Liver (tissue), 3 donors: ENCODE measurements at regions not wholly inside any gene's neighbourhood (a gene's known extent, or its start where the extent isn't known, plus 50 kb on each side); places are given as distances from the start of the nearest gene placed in this dataset.

Source experiments
- EGR1 ChIP-seq, 2 donors: IDR thresholded peaks; 2 replicates each; pipeline ENCODE4 v1.6.1; 2016 to 2018; ENCODE audit warnings: antibody characterized with exemption in 2 of 2, low read depth in 2 of 2
- TAF1 ChIP-seq: conservative IDR thresholded peaks from 2 replicates; pipeline ENCODE4 v1.6.1; 2016; ENCODE audit warnings: antibody characterized with exemption, mild to moderate bottlenecking
- TF ChIP-seq, protein P1 (sequence below): fragments of 150-350 bp; IDR thresholded peaks from 2 replicates; pipeline ENCODE4 v1.5.1; 2017; ENCODE audit warnings: improper control_type of control experiment, low read depth, low read length; ENCODE audit not compliant: missing input control
- TF ChIP-seq, protein P2 (sequence below): IDR thresholded peaks from 2 replicates; pipeline ENCODE4 v1.6.1; 2016; ENCODE audit warnings: antibody characterized with exemption, mild to moderate bottlenecking
- donor health status: healthy.
- donor health status: healthy.

DNA sequence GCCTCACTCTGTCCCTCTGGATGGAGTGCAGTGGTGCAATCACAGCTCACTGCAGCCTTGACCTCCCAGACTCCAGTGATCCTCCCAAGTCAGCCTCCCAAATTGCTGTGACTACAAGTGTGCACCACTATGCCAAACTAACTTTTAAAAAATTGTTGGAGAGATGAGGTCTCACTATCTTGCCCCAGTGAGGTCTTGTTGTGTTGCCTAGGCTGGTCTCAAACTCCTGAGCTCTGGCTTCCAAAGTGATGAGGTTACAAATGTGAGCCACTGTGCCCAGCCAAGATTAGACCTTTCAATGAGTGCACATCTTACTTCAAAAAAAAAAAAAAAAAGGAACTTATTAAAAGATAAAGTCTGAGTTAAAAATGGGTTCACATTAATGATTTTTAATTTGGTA is 1838.1 kb upstream of the DEFB115 start:
- TF ChIP-seq, protein P1, sequence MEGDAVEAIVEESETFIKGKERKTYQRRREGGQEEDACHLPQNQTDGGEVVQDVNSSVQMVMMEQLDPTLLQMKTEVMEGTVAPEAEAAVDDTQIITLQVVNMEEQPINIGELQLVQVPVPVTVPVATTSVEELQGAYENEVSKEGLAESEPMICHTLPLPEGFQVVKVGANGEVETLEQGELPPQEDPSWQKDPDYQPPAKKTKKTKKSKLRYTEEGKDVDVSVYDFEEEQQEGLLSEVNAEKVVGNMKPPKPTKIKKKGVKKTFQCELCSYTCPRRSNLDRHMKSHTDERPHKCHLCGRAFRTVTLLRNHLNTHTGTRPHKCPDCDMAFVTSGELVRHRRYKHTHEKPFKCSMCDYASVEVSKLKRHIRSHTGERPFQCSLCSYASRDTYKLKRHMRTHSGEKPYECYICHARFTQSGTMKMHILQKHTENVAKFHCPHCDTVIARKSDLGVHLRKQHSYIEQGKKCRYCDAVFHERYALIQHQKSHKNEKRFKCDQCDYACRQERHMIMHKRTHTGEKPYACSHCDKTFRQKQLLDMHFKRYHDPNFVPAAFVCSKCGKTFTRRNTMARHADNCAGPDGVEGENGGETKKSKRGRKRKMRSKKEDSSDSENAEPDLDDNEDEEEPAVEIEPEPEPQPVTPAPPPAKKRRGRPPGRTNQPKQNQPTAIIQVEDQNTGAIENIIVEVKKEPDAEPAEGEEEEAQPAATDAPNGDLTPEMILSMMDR: no peak
- TF ChIP-seq EGR1 (IDR thresholded peaks at IDR 0.05; ENCODE audit: low read depth in 2 of 2): no peak
- TF ChIP-seq, protein P2, sequence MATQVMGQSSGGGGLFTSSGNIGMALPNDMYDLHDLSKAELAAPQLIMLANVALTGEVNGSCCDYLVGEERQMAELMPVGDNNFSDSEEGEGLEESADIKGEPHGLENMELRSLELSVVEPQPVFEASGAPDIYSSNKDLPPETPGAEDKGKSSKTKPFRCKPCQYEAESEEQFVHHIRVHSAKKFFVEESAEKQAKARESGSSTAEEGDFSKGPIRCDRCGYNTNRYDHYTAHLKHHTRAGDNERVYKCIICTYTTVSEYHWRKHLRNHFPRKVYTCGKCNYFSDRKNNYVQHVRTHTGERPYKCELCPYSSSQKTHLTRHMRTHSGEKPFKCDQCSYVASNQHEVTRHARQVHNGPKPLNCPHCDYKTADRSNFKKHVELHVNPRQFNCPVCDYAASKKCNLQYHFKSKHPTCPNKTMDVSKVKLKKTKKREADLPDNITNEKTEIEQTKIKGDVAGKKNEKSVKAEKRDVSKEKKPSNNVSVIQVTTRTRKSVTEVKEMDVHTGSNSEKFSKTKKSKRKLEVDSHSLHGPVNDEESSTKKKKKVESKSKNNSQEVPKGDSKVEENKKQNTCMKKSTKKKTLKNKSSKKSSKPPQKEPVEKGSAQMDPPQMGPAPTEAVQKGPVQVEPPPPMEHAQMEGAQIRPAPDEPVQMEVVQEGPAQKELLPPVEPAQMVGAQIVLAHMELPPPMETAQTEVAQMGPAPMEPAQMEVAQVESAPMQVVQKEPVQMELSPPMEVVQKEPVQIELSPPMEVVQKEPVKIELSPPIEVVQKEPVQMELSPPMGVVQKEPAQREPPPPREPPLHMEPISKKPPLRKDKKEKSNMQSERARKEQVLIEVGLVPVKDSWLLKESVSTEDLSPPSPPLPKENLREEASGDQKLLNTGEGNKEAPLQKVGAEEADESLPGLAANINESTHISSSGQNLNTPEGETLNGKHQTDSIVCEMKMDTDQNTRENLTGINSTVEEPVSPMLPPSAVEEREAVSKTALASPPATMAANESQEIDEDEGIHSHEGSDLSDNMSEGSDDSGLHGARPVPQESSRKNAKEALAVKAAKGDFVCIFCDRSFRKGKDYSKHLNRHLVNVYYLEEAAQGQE: no peak
- TF ChIP-seq TAF1: no peak
